GM19438 (cell line): ENCODE measurements at regions not wholly inside any gene's neighbourhood (a gene's known extent, or its start where the extent isn't known, plus 50 kb on each side); places are given as distances from the start of the nearest gene placed in this dataset.
"Not testable (repeated sequence)": the region's sequence is repeated elsewhere in the genome, so short reads cannot be mapped to it uniquely, and the experiment has no call there.

Experiments
- ATAC-seq: cut with Tn5 transposase; IDR thresholded peaks from one replicate; pipeline ENCODE4 v1.9.1; 2021; ENCODE audit warnings: low read depth; ENCODE audit not compliant: unreplicated experiment

- ATAC-seq = no peak
These were observed 313.1 kb downstream of the SV2B start for GRCh38 chr15:91413142-91413541.

DNA sequence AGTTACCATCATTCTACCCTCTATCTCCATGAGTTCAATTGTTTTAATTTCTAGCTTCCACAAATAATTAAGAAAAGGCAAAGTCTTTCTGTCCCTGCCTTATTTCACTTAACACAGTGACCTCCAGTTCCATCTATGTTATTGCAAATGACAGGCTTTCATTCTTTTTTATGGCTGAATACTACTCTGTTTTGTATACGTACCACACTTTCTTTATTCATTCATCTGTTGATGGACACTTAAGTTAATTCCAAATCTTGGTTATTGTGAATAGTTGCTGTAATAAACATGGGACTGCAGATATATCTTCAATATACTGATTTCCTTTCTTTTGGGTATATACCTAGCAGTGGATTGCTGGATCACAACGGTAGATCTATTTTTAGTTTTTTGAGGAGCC, 314.1 kb downstream of the SV2B start:
- ATAC-seq = no peak

- not testable (repeated sequence) for ATAC-seq
These were observed 315.2 kb downstream of the SV2B start for GRCh38 chr15:91415258-91415657.

DNA sequence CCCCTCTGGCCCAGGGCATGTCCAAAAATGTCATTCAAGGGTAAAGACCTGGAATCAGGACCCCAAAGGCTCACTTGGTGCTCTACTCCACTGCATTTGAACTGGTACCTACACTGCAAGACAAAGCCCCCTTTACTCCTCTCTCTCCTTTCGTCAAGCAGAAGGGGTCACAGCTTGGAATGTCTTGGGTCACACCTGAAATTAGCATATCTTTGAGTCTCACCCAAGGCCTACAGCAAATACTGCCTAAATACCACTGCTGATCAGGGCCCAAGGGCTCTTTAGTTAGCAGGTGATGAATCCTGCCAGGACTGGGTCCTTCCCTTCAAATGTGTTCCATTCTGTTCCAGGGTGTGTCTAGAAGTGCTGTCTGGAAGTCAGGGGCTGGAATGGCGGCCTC, 320.6 kb downstream of the SV2B start:
- no peak for ATAC-seq

GRCh38 chr15:91422797-91423196, 322.7 kb downstream of the SV2B start:
- no peak for ATAC-seq

DNA sequence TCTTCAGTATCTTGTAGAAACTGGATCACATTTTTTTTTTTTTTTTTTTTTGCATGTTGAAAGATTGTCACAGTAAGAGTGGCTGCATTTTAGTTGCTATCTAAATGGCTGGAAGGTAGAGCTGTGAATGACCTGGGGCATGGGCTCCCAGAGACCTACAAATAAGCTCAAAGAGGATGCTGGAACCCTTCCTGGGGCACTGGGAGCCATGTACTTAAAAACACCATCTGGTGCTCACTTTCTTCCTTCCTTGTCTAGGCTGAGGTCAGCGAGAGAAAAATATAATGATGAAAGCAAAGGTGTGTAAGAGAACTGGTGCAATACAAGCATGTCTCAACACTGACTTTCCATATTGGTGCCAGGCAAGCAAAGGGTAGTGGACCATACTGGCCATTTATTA, 323.9 kb downstream of the SV2B start:
- ATAC-seq = no peak

DNA sequence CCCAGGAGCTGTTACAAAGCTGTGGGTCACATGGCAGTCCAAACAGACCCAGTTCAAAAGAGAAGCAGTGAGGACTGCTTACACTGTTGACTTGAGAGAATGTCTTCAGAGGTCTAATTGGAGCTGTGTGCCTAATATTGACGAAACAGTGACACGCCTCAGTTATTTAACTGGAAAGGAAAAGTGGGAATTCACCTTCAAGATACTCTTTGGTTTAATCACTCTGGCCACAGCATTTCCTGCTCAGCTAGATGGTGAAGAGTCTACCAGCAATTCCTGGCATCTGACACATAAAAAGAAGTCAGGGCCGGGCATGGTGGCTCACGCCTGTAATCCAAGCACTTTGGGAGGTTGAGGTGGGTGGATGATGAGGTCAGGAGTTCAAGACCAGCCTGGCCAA, 326.4 kb downstream of the SV2B start:
- no peak for ATAC-seq

GRCh38 chr15:91429973-91430372, 329.9 kb downstream of the SV2B start:
- ATAC-seq = no peak

- no peak for ATAC-seq
These were observed 331.1 kb downstream of the SV2B start for GRCh38 chr15:91431041-91431715.

DNA sequence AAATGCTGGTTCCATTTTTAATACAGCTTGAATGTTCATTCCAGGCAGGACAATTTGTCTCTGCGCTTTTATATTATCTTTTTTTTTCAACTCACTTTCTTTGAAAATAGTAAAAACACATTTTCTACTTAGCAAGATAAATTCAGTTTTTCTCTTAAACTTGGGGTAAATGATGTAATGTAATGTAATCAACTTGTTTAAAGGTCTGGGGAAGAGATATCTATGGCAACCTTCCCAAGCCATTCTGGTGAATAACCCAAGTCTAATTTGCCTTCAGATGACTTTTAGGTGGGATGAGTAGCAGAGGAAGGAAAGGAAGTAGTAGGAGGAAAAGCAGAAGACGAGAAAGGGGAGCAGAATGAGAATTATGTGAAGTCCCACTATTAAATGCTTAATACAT, 335.1 kb downstream of the SV2B start:
- no peak for ATAC-seq

DNA sequence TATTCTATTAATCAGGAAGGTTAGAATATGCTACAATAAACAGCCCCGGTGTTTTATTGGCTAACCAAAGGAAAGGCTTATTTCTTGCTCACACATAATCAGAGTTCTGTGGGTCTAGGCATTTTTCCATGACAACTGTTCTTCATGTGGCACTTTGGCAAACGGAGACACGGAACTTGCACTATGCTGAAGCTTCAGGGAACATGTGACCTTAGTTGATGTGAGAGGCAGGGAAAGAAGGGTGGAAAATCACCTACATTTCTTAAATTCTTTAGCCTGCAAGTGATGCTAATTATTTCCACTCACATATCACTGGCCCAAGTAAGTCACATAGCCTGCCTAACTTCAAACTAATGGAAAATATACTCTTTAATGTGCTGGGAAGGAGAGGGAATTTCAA, 344.6 kb downstream of the SV2B start:
- ATAC-seq = no peak

- ATAC-seq = no peak
These were observed 345.7 kb downstream of the SV2B start for GRCh38 chr15:91445695-91446228.

DNA sequence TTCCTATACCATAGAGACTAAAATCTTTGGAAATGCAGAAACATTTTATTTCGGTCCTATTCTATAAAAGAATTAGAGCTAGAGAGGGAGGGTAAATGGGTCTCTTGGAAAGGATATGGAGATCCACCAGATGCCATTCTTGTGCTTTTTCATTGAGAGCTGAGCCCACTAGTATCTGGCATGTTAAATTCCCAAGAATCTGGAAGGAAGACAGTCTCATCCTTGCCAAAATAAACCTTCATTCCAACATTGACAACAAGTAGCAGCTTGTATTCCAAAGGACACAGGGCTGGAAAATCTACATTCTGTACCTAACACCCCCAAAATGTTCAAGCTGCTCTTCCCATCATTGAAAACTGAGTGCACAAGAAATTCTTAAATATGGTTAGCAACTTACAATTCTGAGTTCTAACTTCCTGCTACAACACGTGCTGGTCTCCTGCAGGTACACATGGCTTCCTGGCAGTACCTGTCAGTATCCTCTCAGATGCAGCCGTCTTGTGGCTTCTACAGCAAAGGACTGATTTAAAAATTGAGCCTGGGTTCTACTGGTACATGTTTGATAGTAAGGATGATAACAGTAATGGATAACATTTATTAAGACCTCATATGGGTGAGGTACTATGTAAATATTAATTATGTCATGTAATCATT, 348.1 kb downstream of the SV2B start:
- ATAC-seq = no peak

- not testable (repeated sequence) for ATAC-seq
These were observed 353.3 kb downstream of the SV2B start for GRCh38 chr15:91453376-91453775.

DNA sequence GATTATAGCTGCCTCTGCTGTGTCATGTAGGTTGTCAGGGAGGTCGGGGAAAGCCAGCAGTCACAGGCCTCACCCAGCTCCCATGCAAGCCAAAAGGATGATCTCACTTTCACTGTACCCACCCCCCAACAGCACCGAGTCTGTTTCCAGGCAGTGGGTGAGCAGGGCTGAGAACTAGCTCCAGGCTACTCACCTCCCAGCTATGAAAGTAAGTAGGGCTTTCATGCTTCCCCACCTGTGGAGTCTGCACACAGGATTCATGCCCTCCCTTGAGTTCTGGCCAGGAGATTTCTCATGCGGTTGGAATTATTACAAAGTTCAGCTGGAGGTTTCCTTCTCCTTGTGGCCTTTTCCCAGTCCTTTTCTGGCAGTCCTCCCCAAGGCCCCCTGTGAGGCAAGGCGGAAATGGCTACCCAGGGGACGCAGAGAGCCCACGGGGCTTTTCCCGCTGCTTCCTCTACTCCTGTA, 356.2 kb downstream of the SV2B start:
- ATAC-seq = no peak

GRCh38 chr15:91456921-91457320, 356.9 kb downstream of the SV2B start:
- ATAC-seq = no peak

DNA sequence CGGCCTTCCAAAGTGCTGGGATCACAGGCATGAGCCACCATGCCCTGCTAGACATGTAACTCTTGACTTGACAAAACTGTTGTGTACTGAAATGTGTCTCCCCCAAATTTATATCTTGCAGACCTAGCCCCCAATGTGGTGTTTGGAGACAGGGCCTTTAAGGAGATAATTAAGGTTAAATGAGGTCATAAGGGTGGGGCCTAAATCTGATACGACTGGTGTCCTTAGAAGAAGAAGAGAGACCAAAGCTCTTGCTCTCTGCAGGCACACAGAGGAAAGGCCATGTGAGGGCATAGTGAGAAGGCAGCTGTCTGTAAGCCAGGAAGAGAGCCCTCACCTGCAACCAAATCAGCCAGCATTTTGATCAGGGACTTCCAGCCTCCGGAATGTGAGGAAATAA, 361.3 kb downstream of the SV2B start:
- no peak for ATAC-seq

- no peak for ATAC-seq
These were observed 365.0 kb downstream of the SV2B start for GRCh38 chr15:91465086-91465485.

- ATAC-seq = no peak
These were observed 365.6 kb downstream of the SV2B start for GRCh38 chr15:91465696-91466095.

DNA sequence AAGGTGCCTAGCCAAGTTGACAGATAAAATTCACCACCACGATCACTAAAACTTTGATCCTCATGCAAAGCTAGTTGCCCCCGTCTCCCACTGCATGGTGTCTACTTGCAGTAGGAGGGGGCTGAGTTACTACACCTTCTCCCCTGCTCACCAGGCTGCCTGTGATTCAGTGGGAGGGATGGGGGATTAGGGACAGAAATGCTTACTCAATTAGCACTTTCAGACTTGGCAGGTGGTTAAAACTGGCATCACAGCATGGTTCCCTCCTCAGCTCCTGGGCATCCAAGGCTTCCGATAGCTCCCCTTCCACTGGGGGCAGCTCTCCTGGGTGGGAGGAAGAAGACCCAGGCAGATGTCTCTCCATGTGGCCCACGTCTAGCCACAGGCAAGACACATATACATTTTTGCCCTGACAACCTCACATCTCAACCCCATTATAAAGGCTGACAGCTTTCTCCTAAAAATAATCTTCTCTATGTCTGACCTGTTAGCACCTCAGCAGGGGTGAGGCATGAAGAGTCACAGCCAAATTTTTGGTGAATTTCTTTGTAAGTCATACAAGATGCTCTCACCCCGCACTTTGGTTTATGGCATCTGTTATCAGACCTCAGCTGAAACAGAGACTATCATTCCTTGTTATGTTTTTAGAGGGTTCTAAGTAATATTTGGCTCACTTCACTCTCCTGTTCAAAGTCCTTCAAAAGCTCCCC, 369.0 kb downstream of the SV2B start:
- no peak for ATAC-seq
